ENCODE measurements at regions not wholly inside any gene's neighbourhood (a gene's known extent, or its start where the extent isn't known, plus 50 kb on each side); places are given as distances from the start of the nearest gene placed in this dataset.
"Not testable (repeated sequence)": the region's sequence is repeated elsewhere in the genome, so short reads cannot be mapped to it uniquely, and the experiment has no call there.

GRCh38 chr3:33956206-33956605 is 157.8 kb downstream of the PDCD6IP start:
- DNase-seq (ENCODE audit: low spot score): no peak

GRCh38 chr3:33956776-33957175 is 158.3 kb downstream of the PDCD6IP start:
- DNase-seq (ENCODE audit: low spot score): no peak

GRCh38 chr3:33957176-33957575 is 158.7 kb downstream of the PDCD6IP start:
- no peak for DNase-seq (ENCODE audit: low spot score)

- DNase-seq (ENCODE audit: low spot score): no peak
These were observed 160.2 kb downstream of the PDCD6IP start for GRCh38 chr3:33958661-33959060.

- no peak for DNase-seq (ENCODE audit: low spot score)
These were observed 164.0 kb downstream of the PDCD6IP start for GRCh38 chr3:33962396-33962795.

GRCh38 chr3:33970180-33970579 is 171.8 kb downstream of the PDCD6IP start:
- DNase-seq (ENCODE audit: low spot score): not testable (repeated sequence)

GRCh38 chr3:33971055-33971454 is 172.6 kb downstream of the PDCD6IP start:
- no peak for DNase-seq (ENCODE audit: low spot score)

- DNase-seq (ENCODE audit: low spot score): no peak
These were observed 177.0 kb downstream of the PDCD6IP start for GRCh38 chr3:33975463-33975862.

GRCh38 chr3:33977227-33977626 is 178.8 kb downstream of the PDCD6IP start:
- no peak for DNase-seq (ENCODE audit: low spot score)

- no peak for DNase-seq (ENCODE audit: low spot score)
These were observed 181.8 kb downstream of the PDCD6IP start for GRCh38 chr3:33980252-33980651.

GRCh38 chr3:33982269-33982798 is 183.9 kb downstream of the PDCD6IP start:
- no peak for DNase-seq (ENCODE audit: low spot score)

- not testable (repeated sequence) for DNase-seq (ENCODE audit: low spot score)
These were observed 184.5 kb downstream of the PDCD6IP start for GRCh38 chr3:33982949-33983348.

- DNase-seq (ENCODE audit: low spot score): no peak
These were observed 190.8 kb downstream of the PDCD6IP start for GRCh38 chr3:33989229-33989628.

- no peak for DNase-seq (ENCODE audit: low spot score)
These were observed 193.2 kb downstream of the PDCD6IP start for GRCh38 chr3:33991673-33992072.

GRCh38 chr3:33993631-33994030 is 195.2 kb downstream of the PDCD6IP start:
- DNase-seq (ENCODE audit: low spot score): no peak

GRCh38 chr3:33994568-33994967 is 196.1 kb downstream of the PDCD6IP start:
- DNase-seq (ENCODE audit: low spot score): no peak

- no peak for DNase-seq (ENCODE audit: low spot score)
These were observed 201.9 kb downstream of the PDCD6IP start for GRCh38 chr3:34000301-34000700.

- no peak for DNase-seq (ENCODE audit: low spot score)
These were observed 202.6 kb downstream of the PDCD6IP start for GRCh38 chr3:34001022-34001421.

GRCh38 chr3:34001990-34002389 is 203.6 kb downstream of the PDCD6IP start:
- no peak for DNase-seq (ENCODE audit: low spot score)

GRCh38 chr3:34002569-34003100 is 204.2 kb downstream of the PDCD6IP start:
- DNase-seq (ENCODE audit: low spot score): no peak

GRCh38 chr3:34005886-34006285 is 207.5 kb downstream of the PDCD6IP start:
- no peak for DNase-seq (ENCODE audit: low spot score)

GRCh38 chr3:34008191-34008590 is 209.8 kb downstream of the PDCD6IP start:
- no peak for DNase-seq (ENCODE audit: low spot score)

Data from mesenteric fat pad (tissue), 1 donor.